MM.1S (cell line): ENCODE measurements at regions not wholly inside any gene's neighbourhood (a gene's known extent, or its start where the extent isn't known, plus 50 kb on each side); places are given as distances from the start of the nearest gene placed in this dataset.

Experiments
- CTCF ChIP-seq: fragments of 300-600 bp; sonication (generic); IDR thresholded peaks from 2 replicates; pipeline ENCODE4 v1.5.1; 2016; ENCODE audit warnings: antibody characterized with exemption, low read length, mixed read lengths
- EZH2 ChIP-seq: fragments of 300-600 bp; sonication (generic); optimal IDR thresholded peaks from 2 replicates; pipeline ENCODE3; 2017; ENCODE audit warnings: low read depth, mild to moderate bottlenecking, antibody characterized with exemption, low read length, mixed read lengths

GRCh38 chr11:119872611-119873310 lies 143.8 kb upstream of the NECTIN1 start:
- TF ChIP-seq CTCF (no peak), EZH2 (no peak)
